IPS DF 4.7 (cell line): ENCODE measurements at regions not wholly inside any gene's neighbourhood (a gene's known extent, or its start where the extent isn't known, plus 50 kb on each side); places are given as distances from the start of the nearest gene placed in this dataset.

Experiments used
- DNase-seq: peaks from one replicate; pipeline ENCODE4 v3.0.0-alpha.2; 2013; ENCODE audit warnings: low spot score; ENCODE audit errors: extremely low read depth

DNA sequence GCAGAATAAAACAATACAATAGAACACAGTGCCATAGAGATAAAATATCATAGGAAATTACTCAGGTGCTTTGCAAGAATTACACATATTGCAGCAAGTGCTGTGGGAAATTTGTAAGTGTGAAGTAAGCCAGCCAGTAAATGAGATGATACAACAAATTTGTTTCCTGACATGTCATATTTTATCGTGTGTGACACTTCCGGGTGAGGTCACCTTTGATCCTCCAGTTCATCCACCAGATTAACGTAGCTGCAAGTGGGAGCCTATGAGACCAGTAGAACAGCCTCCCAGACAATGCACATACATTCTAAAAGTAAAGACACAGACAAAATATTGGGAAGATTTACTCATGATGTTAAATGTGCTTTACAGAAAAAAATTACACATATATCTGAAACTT lies 72.2 kb downstream of the PRDM9 start:
- DNase-seq: no peak

- DNase-seq: no peak
These were observed 75.7 kb downstream of the PRDM9 start for GRCh38 chr5:23583081-23583480.

DNA sequence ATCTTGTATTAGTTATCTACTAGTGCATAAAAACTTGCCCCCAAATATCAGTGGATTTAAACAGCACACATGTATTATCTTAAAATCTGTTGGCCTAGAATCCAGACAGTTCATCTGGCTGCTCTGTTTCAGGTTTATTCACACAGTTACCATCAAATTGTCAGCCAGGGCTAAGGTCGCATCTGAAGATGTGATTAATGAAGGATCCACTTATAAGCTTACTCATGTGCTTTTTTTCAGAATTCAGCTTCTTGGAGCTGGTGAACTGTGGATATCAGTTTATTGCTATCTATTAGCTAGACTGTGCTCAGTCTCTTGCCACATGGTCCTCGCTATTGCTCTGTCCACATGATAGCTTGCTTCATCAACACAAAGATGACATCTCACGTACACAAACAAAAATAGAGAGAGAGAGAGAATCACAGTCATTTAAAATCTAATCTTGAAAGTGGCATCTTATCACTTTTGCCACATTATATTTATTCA lies 81.5 kb downstream of the PRDM9 start:
- DNase-seq: no peak

DNA sequence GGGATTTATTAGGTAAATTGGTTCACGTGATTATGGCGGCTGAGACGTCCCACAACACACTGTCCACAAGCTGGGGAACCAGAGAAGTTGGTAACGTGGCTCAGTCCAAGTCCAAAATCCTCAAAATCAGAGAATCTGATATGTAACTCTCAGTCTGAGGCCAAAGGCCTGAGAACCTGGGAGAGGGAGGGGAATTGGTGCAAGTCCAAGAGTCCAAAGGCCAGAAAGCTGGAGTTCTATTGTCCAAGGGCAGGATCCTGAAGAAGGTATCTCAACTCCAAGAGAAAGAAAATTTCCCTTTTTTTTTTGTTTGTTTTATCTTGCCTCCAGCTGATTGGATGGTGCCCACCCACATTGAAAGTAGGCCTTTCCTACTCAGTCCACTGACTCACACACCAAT lies 83.8 kb downstream of the PRDM9 start:
- DNase-seq: no peak

- no peak for DNase-seq
These were observed 99.5 kb downstream of the PRDM9 start for GRCh38 chr5:23606927-23607326.

- DNase-seq: no peak
These were observed 105.3 kb downstream of the PRDM9 start for GRCh38 chr5:23612701-23613100.

GRCh38 chr5:23613566-23613965 lies 106.2 kb downstream of the PRDM9 start:
- DNase-seq: no peak

- DNase-seq: no peak
These were observed 107.0 kb downstream of the PRDM9 start for GRCh38 chr5:23614422-23614821.

DNA sequence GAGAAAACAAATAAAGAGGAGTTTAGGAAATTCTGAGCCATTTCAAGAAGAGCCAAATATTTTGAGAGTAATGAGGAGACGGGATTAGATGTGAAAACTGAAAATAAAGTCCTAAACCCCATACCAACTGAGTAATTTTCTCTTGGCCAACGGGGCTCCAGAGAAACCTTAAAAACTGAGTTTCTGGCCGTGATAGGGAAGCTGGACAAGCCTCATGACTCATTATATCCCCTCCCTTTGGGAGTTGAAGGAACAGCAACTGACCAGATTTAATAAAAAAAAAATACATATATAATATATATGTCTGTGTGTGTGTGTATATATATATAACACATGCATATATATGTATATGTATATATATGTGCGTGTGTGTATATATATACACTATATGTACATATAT lies 119.6 kb downstream of the PRDM9 start:
- DNase-seq: no peak

GRCh38 chr5:23627976-23628375 lies 120.6 kb downstream of the PRDM9 start:
- no peak for DNase-seq

DNA sequence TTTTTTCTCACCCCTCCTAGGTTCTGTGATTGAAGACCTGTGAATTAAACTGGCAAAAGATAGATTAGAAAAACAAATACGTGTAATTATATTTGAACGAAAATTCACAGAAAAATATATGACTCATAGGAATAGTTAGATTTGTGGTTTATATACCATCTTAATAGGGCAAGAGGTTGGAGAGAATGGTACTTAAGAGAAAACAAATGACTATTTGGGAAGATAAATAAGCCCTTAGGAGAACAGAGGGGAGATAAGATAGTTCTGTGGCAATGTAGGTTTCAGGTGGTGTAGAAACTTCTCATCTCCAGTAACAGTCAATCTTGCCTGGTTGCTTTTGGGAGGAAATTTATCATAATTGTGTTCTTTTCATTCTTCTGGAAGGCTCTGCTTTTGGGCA lies 122.0 kb downstream of the PRDM9 start:
- no peak for DNase-seq

- DNase-seq: no peak
These were observed 124.1 kb downstream of the PRDM9 start for GRCh38 chr5:23631302-23632045.

DNA sequence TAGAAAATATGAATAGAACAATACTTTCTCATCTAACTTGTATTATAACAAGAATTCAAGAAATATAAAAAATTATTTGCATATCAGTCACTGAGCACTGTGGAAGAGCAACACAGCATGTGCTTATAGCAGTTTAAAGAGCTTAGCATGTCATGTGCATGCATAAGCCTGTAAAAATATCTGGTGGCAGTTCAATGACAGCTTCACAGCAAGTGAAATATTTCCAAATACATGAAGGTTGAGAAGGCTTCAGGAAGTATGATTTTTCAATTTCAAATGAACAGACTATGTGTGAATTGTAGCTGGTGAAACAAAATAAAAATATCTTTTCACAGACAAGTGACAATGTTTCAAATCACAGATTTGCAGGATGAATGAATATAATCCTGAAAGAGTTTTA lies 128.5 kb downstream of the PRDM9 start:
- DNase-seq: no peak

- DNase-seq: no peak
These were observed 131.9 kb downstream of the PRDM9 start for GRCh38 chr5:23639326-23639725.

GRCh38 chr5:23648656-23649055 lies 141.2 kb downstream of the PRDM9 start:
- DNase-seq: no peak

DNA sequence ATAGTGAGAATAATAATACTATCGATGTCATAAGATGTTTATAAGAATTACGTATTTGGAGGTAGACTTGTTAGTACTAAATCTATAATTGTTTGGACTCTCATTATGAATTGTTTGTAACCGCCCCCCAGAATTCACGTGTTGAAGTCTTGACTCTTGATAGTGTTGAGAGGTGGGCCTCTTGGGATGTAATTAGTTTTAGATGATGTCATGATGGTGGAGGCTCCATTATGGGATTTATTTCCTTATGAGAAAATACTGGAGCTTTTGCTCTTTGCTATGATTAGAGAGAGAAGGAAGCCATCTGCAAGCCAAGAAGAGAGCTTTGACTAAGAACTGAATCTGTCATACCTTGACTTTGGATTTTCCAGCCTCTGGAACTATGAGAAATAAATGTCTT lies 142.2 kb downstream of the PRDM9 start:
- no peak for DNase-seq

- no peak for DNase-seq
These were observed 148.3 kb downstream of the PRDM9 start for GRCh38 chr5:23655674-23656073.

DNA sequence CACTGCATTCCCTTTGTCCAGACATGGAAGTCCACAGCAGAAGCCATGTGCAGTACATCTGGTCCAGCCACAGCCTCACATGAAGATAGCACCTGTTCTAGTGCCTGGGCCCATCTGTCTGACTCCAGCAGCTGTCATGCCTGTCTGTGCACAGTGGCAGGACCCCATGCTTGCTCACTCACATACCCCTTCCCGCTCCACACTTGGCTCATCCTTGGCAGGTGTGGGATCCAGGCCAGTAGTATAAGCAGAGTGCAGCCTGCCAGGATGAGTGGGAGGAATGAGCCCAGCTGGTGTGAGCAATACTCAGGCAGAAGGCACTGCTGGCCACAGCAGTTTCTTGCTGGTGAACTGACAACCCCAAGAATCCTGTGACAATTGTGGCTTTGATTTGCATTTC lies 168.0 kb downstream of the PRDM9 start:
- no peak for DNase-seq

DNA sequence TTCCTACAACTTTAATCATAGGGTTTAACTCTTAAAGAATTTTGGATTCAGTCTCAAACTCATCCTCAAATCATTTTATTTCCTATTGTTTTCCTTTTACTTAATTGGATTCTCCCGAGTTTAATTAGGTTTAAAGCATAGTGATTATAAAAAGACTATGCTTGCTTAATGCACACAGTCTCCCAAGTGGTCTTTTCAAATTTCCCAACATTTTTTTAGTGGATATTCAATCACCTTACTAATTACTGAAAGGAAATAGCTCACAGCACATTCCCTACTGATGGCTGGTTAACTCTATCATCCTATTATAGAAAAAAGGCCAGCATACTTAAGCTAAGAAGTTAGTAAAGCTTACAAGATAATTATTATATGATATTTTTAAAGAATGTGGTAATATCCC lies 170.6 kb downstream of the PRDM9 start:
- DNase-seq: no peak

GRCh38 chr5:23684103-23684502 lies 176.7 kb downstream of the PRDM9 start:
- no peak for DNase-seq

GRCh38 chr5:23703940-23704855 lies 196.8 kb downstream of the PRDM9 start:
- no peak for DNase-seq

- no peak for DNase-seq
These were observed 210.1 kb downstream of the PRDM9 start for GRCh38 chr5:23717486-23717885.

DNA sequence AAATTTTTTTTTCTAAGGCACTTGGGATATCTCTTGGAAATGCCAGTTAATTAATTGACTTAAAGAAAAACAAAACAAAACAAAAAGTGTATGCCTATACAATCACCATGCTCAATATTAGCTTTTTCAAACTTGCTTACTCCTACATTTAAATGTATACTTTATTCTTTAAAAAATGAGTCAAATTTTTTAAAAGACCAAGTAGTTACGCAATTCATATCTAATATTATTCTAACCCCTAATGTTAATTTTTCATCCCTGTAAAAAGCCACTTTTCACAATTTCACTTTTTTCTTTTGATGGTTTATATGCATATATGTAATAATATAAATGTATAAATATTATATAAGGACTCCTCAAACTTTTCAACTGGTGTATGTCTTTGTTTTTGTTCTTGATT lies 211.2 kb downstream of the PRDM9 start:
- DNase-seq: no peak
